ENCODE measurements at regions not wholly inside any gene's neighbourhood (a gene's known extent, or its start where the extent isn't known, plus 50 kb on each side); places are given as distances from the start of the nearest gene placed in this dataset.
A peak's percentile ranks its signal among the peaks of the same experiment; 100 is the strongest.
"Not testable (repeated sequence)": the region's sequence is repeated elsewhere in the genome, so short reads cannot be mapped to it uniquely, and the experiment has no call there.

DNA sequence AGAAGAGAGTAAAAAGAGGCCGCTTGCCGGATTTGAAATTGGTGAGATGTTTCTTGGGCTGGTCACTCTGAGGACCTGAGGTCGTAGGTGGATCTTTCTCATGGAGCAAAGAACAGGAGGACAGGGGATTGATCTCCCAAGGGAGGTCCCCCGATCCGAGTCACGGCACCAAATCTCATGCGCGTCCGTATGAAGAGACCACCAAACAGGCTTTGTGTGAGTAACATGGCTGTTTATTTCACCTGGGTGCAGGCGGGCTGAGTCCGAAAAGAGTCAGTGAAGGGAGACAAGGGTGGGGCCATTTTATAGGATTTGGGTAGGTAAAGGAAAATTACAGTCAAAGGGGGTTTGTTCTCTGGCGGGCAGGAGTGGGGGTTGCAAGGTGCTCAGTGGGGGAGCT, 803.6 kb upstream of the ID2 start:
- DNase-seq (ENCODE audit: low read depth), result not testable (repeated sequence)

DNA sequence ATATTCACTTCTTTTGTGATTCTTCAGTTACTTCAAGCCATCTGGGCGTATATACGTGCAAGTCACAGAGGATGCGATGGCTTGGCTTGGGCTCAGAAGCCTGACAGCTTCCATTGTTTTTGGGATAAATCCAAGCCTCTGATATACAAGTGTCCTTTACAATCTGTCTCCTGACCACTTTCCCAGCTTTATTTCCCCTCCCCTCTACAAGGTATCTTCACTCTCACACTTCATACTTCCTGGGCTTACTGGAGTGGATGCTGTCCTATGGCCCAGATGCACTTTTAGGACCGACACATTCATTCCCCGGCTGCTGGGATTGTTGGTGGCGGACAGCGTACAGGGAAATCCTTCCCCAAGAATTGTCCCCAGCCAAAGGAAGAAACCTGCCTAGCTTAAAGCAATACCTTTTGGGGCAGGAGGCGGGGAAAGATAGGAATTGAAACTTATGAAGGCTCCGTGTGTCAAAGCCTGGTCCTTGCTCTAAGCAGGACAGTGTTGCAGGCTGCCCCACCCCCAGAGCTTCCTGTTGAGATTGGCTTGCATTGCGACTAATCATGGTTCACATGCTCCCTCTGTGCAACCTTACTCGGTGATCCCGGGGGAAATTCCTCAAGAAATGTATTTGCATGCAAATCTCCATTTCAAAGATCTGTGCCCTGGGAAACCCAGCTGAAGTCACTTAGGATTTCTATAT, 802.9 kb upstream of the ID2 start:
- DNase-seq (ENCODE audit: low read depth), result no peak

GRCh38 chr2:7879483-7879835, 802.4 kb upstream of the ID2 start:
- DNase-seq (ENCODE audit: low read depth), result no peak

- no peak for DNase-seq (ENCODE audit: low read depth)
Observed at GRCh38 chr2:7880126-7880525, 801.7 kb upstream of the ID2 start.

GRCh38 chr2:7880566-7880965, 801.3 kb upstream of the ID2 start:
- DNase-seq (ENCODE audit: low read depth), result no peak

- DNase-seq (ENCODE audit: low read depth), result no peak
Observed at GRCh38 chr2:7881063-7881462, 800.8 kb upstream of the ID2 start.

DNA sequence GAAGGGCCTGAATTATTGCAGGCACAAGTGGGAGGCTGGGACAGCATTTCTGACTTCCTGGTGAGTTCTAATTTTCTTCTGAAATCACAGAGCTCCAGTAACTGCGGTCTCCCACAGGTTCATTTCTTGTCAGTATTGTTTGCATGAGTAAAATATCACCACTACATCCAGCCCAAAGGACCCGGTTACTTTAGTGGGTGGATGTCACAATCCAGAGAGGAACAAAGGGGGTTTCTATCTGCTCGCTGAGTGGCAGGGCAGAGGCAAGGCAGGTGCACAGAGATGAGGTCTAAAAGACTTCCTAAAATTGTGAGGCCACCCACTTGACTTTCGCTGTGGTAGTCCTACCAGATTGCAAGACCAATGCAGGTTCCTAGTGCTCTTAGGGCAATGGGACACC, 800.4 kb upstream of the ID2 start:
- no peak for DNase-seq (ENCODE audit: low read depth)

DNA sequence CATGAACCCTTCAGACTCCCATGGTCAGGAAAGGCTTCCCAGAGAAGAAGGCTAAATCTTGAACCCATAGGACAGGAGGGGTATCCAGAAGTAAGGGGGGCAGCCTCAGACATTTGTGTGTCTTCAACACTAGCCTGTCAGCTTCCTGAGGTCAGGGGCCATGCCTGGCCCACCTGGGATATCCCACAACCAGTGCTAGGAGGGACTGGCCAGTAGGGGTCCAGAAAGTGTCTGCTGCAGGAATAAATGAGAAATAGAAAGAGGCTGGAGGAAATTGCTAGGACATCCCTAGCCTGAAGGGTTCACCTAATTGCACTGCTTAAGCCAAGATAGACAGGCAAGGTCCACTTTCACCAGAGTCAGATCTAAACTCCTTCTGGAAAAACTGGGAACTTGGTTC, 799.6 kb upstream of the ID2 start:
- no peak for DNase-seq (ENCODE audit: low read depth)

DNA sequence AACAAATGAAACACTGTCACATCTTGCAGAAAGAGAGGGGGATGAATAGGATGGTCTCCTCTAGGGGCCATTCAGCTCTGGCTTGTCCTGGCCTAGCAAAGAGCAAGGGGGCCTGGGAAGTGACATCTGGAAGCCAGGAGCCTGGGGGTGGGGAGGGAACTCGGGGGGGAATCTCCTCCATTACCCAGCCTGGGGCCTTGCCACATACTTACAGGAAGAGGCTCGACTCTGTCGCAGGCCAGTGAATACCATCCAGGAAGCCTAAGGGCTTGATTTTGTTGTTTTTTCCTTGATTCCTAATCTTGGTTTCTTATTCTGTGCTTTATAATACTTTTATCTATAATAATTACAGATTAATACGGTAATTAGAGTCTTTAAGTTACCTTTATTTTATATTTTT, 797.5 kb upstream of the ID2 start:
- DNase-seq (ENCODE audit: low read depth), result no peak

DNA sequence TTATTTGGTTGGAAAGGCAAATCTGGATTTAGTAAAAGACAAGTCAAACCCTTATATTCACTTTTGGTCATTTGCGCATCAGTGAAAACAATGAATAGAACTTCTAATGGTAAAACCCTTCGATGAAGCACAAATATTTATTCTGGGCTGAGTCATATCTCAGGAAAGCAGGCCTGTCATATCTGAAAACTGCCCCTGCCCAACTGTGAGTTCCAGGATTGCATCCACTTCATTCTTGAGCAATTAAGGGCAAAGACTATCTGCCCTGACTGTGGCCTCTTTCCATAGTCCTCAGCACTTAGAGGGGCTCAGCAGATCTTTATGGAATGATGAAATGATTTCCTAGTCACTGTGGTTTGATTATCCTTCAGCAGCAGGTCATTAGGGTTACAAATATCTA, 795.2 kb upstream of the ID2 start:
- no peak for DNase-seq (ENCODE audit: low read depth)

DNA sequence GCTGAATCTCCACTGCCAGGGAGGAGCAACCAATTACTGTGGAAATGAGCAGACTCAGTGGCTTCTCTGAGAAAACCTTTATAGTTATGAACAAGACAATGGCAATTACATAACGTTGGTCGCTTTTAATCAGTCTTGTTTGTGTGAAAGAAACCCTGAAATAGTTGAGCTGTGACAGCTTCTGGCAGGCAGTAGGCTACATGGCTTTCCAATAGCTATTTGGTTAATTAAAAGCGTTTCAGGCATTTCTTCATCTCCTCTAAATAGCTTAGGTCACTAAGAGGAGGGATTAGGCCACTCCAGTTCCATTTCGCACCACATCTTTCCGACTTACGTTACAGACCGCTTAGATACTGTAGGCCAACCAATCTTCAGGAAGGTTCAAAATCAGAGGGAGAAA, 794.4 kb upstream of the ID2 start:
- DNase-seq (ENCODE audit: low read depth), result no peak

DNA sequence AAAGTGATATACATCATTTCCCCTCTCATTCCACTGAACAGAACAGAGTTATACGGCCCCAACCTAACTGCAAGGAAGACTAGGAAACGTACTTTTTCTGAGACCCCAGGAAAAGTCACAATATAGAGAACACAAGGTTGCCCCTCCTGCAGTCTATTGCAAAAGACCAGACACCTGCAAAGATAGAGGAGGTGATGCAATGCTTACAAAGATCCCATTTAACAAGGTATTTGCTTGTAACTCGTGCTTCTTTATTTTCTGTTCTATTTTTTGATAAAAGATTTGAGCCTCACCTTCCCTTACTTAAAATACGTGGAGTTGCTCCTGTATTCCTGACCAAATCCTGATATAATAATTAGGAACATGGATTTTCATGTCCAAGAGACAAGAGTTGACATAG, 793.0 kb upstream of the ID2 start:
- no peak for DNase-seq (ENCODE audit: low read depth)

- no peak for DNase-seq (ENCODE audit: low read depth)
Observed at GRCh38 chr2:7891312-7891711, 790.5 kb upstream of the ID2 start.

DNA sequence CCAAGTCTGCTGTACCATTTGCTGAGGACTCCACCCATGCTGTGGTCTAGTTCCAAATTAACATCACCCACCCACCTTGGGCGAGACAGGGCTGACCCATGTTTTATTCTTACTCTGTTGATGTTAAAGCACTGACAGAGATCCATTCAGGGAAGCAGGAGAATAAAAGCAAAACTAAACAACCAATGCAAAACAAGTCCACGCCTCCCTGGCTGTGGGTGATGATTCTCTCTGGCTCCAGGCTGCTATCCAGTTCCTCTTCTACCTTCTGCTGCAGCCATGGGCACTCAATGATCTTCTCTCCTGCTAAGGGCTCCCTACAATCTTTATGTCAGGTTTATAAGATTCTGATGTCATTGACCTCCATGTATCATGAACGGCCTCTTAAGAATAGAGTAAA, 786.6 kb upstream of the ID2 start:
- DNase-seq (ENCODE audit: low read depth), result no peak

GRCh38 chr2:7896940-7897487, 784.8 kb upstream of the ID2 start:
- DNase-seq (ENCODE audit: low read depth), result no peak

GRCh38 chr2:7899241-7899640, 782.6 kb upstream of the ID2 start:
- DNase-seq (ENCODE audit: low read depth), result no peak

GRCh38 chr2:7899923-7900322, 781.9 kb upstream of the ID2 start:
- no peak for DNase-seq (ENCODE audit: low read depth)

- peak; percentile 75 for DNase-seq (ENCODE audit: low read depth)
Observed at GRCh38 chr2:7900593-7900992, 781.3 kb upstream of the ID2 start.

DNA sequence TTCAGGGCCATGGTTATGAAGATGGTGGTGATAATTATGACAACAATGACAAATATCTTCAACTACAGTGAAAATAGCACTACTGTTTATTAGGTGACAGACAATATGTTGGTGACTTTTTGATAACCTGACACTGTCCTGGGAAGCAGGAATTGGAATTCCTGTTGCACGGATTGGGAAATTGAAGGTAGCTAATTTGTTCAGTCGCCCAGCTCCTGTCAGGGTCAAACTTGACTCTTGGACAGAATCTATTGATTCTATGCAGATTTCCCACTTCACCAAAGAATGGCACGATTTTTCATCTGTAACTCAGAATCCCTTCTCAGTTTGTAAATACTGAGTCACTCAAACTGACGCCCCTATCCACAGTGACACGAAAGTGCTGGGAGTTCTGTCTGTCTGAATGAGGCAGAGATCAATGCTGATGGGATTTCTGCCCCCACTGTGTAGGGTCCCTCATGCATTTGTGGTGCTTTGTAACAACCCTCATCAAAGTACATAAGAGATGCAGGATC, 779.5 kb upstream of the ID2 start:
- no peak for DNase-seq (ENCODE audit: low read depth)

GRCh38 chr2:7904319-7904718, 777.5 kb upstream of the ID2 start:
- DNase-seq (ENCODE audit: low read depth), result peak; percentile 8

- no peak for DNase-seq (ENCODE audit: low read depth)
Observed at GRCh38 chr2:7905756-7906155, 776.1 kb upstream of the ID2 start.

- no peak for DNase-seq (ENCODE audit: low read depth)
Observed at GRCh38 chr2:7906431-7906830, 775.4 kb upstream of the ID2 start.

DNA sequence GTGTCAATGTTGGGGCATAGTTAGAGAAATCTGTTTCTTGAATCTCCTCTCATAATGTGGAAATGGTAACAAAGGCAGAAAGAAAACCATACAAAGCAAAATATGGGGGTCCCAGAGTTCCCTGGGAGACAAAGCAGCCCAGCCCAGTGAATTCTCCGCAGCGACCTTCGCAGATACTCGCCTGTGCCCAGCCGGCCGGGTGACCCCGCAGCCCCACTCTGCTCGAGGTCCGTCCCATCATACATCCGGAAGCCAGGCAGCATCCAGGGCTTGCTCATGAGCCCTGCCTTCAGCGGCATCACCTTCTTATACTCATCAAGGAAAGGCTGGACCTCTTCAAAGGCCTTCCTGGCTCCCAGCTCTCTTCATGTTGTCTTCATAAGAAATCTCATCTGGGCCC, 774.8 kb upstream of the ID2 start:
- DNase-seq (ENCODE audit: low read depth), result no peak

GRCh38 chr2:7910752-7911151, 771.1 kb upstream of the ID2 start:
- no peak for DNase-seq (ENCODE audit: low read depth)

All from HT1080 (cell line).